K562 (cell line): ENCODE measurements at regions not wholly inside any gene's neighbourhood (a gene's known extent, or its start where the extent isn't known, plus 50 kb on each side); places are given as distances from the start of the nearest gene placed in this dataset.

Source experiments
- CUX1 ChIP-seq: fragments of 200-800 bp; sonication (Bioruptor generic); IDR thresholded peaks from 2 replicates; pipeline ENCODE4 v1.6.1; 2016; ENCODE audit warnings: missing genetic modification characterization, missing compliant biosample characterization
- DIDO1 ChIP-seq: fragments of 450-650 bp; IDR thresholded peaks from 2 replicates; pipeline ENCODE4 v1.6.1; 2016; ENCODE audit warnings: low read depth, missing biosample characterization, missing genetic modification characterization
- FOXO4 ChIP-seq: fragments of 450-650 bp; formaldehyde crosslinking; IDR thresholded peaks from 2 replicates; pipeline ENCODE4 v1.4.0; 2020; ENCODE audit warnings: mild to moderate bottlenecking, moderate library complexity
- ZBTB33 ChIP-seq: sonication (generic); formaldehyde crosslinking; IDR thresholded peaks from 2 replicates; pipeline ENCODE4 v1.8.1; 2023; ENCODE audit warnings: mild to moderate bottlenecking, missing genetic modification reagents
- TF ChIP-seq, protein P1 (sequence below), 3 experiments: IDR thresholded peaks in 2 of 3; conservative IDR thresholded peaks in 1 of 3; 2 replicates each; pipeline ENCODE4 v1.5.1; 2011 to 2012; ENCODE audit warnings: low read length in 3 of 3, mild to moderate bottlenecking in 3 of 3, control low read depth in 2 of 3, improper control_type of control experiment in 1 of 3, inconsistent platforms in 1 of 3, low read depth in 1 of 3, mixed read lengths in 1 of 3, moderate library complexity in 1 of 3; ENCODE audit not compliant: insufficient read depth in 2 of 3

- TF ChIP-seq, protein P1, sequence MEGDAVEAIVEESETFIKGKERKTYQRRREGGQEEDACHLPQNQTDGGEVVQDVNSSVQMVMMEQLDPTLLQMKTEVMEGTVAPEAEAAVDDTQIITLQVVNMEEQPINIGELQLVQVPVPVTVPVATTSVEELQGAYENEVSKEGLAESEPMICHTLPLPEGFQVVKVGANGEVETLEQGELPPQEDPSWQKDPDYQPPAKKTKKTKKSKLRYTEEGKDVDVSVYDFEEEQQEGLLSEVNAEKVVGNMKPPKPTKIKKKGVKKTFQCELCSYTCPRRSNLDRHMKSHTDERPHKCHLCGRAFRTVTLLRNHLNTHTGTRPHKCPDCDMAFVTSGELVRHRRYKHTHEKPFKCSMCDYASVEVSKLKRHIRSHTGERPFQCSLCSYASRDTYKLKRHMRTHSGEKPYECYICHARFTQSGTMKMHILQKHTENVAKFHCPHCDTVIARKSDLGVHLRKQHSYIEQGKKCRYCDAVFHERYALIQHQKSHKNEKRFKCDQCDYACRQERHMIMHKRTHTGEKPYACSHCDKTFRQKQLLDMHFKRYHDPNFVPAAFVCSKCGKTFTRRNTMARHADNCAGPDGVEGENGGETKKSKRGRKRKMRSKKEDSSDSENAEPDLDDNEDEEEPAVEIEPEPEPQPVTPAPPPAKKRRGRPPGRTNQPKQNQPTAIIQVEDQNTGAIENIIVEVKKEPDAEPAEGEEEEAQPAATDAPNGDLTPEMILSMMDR (IDR thresholded peaks at IDR 0.05 in 2 of 3, conservative IDR thresholded peaks at IDR 0.05 in 1 of 3; ENCODE audit: insufficient read depth in 2 of 3, low read depth in 1 of 3, low read length in 3 of 3) = no peak
- TF ChIP-seq ZBTB33 (CRISPR knock-in tag) = no peak
- no peak for TF ChIP-seq CUX1
- TF ChIP-seq FOXO4 (CRISPR knock-in tag) = no peak
- TF ChIP-seq DIDO1 (tag) = no peak
Observed at GRCh38 chr3:197352382-197352781, 54.0 kb upstream of the DLG1 start.
